RWPE2 (cell line): ENCODE measurements at regions not wholly inside any gene's neighbourhood (a gene's known extent, or its start where the extent isn't known, plus 50 kb on each side); places are given as distances from the start of the nearest gene placed in this dataset.

Experiments used
- ATAC-seq: fragments of 200-7000 bp; cut with Tn5 transposase; 3 replicates; pipeline ENCODE4 v1.9.1; 2021; ENCODE audit warnings: low read depth
- DNase-seq: peaks from one replicate; pipeline ENCODE4 v3.0.0-alpha.2; 2020; ENCODE audit warnings: low spot score
- H3K27ac ChIP-seq: fragments of 450-650 bp; 2 replicates; pipeline ENCODE4 v1.5.1; 2017; ENCODE audit warnings: mild to moderate bottlenecking; ENCODE audit not compliant: poor library complexity, severe bottlenecking
- H3K27me3 ChIP-seq: fragments of 250-450 bp; sonication (Bioruptor Pico); 2 replicates; pipeline ENCODE4 v1.5.1; 2021; ENCODE audit warnings: mild to moderate bottlenecking, moderate library complexity; ENCODE audit not compliant: insufficient read depth, poor library complexity, severe bottlenecking
- H3K36me3 ChIP-seq: fragments of 250-450 bp; sonication (Bioruptor Pico); 2 replicates; pipeline ENCODE4 v1.5.1; 2020; ENCODE audit warnings: low read depth, mild to moderate bottlenecking, moderate library complexity
- H3K4me1 ChIP-seq: fragments of 250-450 bp; sonication (Bioruptor Pico); 2 replicates; pipeline ENCODE4 v1.5.1; 2021; ENCODE audit warnings: mild to moderate bottlenecking, moderate library complexity; ENCODE audit not compliant: insufficient read depth, poor library complexity, severe bottlenecking
- H3K4me3 ChIP-seq: fragments of 250-450 bp; sonication (Bioruptor Pico); 2 replicates; pipeline ENCODE4 v1.5.1; 2021; ENCODE audit warnings: mild to moderate bottlenecking, moderate library complexity; ENCODE audit not compliant: severe bottlenecking
- H3K9me3 ChIP-seq: fragments of 250-450 bp; sonication (Bioruptor Pico); 2 replicates; pipeline ENCODE4 v1.5.1; 2021; ENCODE audit warnings: mild to moderate bottlenecking, moderate library complexity; ENCODE audit not compliant: severe bottlenecking
- CTCF ChIP-seq: fragments of 450-650 bp; IDR thresholded peaks from one replicate; pipeline ENCODE4 v1.5.1; 2017; ENCODE audit warnings: mild to moderate bottlenecking, moderate library complexity; ENCODE audit not compliant: poor library complexity, severe bottlenecking

GRCh38 chr9:104280178-104280560 lies 186.1 kb downstream of the SMC2 start:
- H3K9me3 ChIP-seq: no peaks in the 10 kb centered on the region
- no peaks in the 10 kb centered on the region for H3K36me3 ChIP-seq
- TF ChIP-seq CTCF: no peak
- ATAC-seq (no peak), DNase-seq (no peak)
- no peak overlapping the region for H3K4me3 ChIP-seq
- H3K4me1 ChIP-seq: peaks cover 3% of the 10 kb centered on the region
- no peaks in the 10 kb centered on the region for H3K27me3 ChIP-seq
- H3K27ac ChIP-seq: no peak overlapping the region

- H3K4me3 ChIP-seq: no peak overlapping the region
- ATAC-seq (no peak), DNase-seq (no peak)
- no peaks in the 10 kb centered on the region for H3K9me3 ChIP-seq
- TF ChIP-seq CTCF: no peak
- peaks cover 3% of the 10 kb centered on the region for H3K4me1 ChIP-seq
- H3K27ac ChIP-seq: no peak overlapping the region
- H3K27me3 ChIP-seq: no peaks in the 10 kb centered on the region
- no peaks in the 10 kb centered on the region for H3K36me3 ChIP-seq
Observed at GRCh38 chr9:104280711-104281110, 186.6 kb downstream of the SMC2 start.

GRCh38 chr9:104286187-104286586 lies 192.1 kb downstream of the SMC2 start:
- no peak for ATAC-seq
- Histone ChIP-seq H3K4me3 (no peak overlapping the region), H3K36me3 (no peaks in the 10 kb centered on the region), H3K27me3 (no peaks in the 10 kb centered on the region), H3K9me3 (no peaks in the 10 kb centered on the region), H3K27ac (peak overlapping the region; percentile 28), H3K4me1 (no peaks in the 10 kb centered on the region)
- DNase-seq: no peak
- TF ChIP-seq CTCF: no peak

GRCh38 chr9:104286799-104287198 lies 192.7 kb downstream of the SMC2 start:
- no peak for TF ChIP-seq CTCF
- no peak for DNase-seq
- ATAC-seq: peak; percentile 90
- Histone ChIP-seq H3K9me3 (no peaks in the 10 kb centered on the region), H3K4me3 (no peak overlapping the region), H3K4me1 (no peaks in the 10 kb centered on the region), H3K27me3 (no peaks in the 10 kb centered on the region), H3K36me3 (no peaks in the 10 kb centered on the region), H3K27ac (peak overlapping the region; percentile 28)

- ATAC-seq (no peak), DNase-seq (no peak)
- peak overlapping the region; percentile 28 for H3K27ac ChIP-seq
- no peaks in the 10 kb centered on the region for H3K27me3 ChIP-seq
- H3K36me3 ChIP-seq: no peaks in the 10 kb centered on the region
- H3K4me1 ChIP-seq: no peaks in the 10 kb centered on the region
- no peak overlapping the region for H3K4me3 ChIP-seq
- no peaks in the 10 kb centered on the region for H3K9me3 ChIP-seq
- no peak for TF ChIP-seq CTCF
Observed at GRCh38 chr9:104287253-104287878, 193.3 kb downstream of the SMC2 start.
